KMS-11 (cell line): ENCODE measurements at regions not wholly inside any gene's neighbourhood (a gene's known extent, or its start where the extent isn't known, plus 50 kb on each side); places are given as distances from the start of the nearest gene placed in this dataset.

Experiments
- H2AFZ ChIP-seq: fragments of 200-600 bp; sonication (generic); 2 replicates; pipeline ENCODE4 v1.6.1; 2016; ENCODE audit warnings: antibody characterized with exemption, mixed run types, low read depth
- H3K27ac ChIP-seq: fragments of 200-600 bp; sonication (generic); 2 replicates; pipeline ENCODE4 v1.6.1; 2016; ENCODE audit warnings: mild to moderate bottlenecking, mixed run types
- H3K27me3 ChIP-seq: fragments of 200-600 bp; sonication (generic); 2 replicates; pipeline ENCODE4 v1.6.1; 2017; ENCODE audit warnings: mild to moderate bottlenecking, low read depth, mixed run types, moderate library complexity; ENCODE audit not compliant: insufficient read depth
- H3K36me3 ChIP-seq: fragments of 200-600 bp; sonication (generic); 2 replicates; pipeline ENCODE4 v1.6.1; 2017; ENCODE audit warnings: mild to moderate bottlenecking, mixed run types; ENCODE audit not compliant: insufficient read depth
- H3K4me1 ChIP-seq: fragments of 200-600 bp; sonication (generic); 2 replicates; pipeline ENCODE4 v1.6.1; 2016; ENCODE audit warnings: mild to moderate bottlenecking, low read depth, mixed run types; ENCODE audit not compliant: poor library complexity, severe bottlenecking
- H3K4me2 ChIP-seq: fragments of 200-600 bp; sonication (generic); 2 replicates; pipeline ENCODE4 v1.7.0; 2016; ENCODE audit warnings: mild to moderate bottlenecking, mixed run types
- H3K4me3 ChIP-seq: fragments of 200-600 bp; sonication (generic); IDR thresholded peaks from 2 replicates; pipeline ENCODE4 v1.6.1; 2017; ENCODE audit warnings: low read depth, low read length, mixed read lengths; ENCODE audit not compliant: insufficient read depth
- H3K79me2 ChIP-seq: fragments of 200-600 bp; sonication (generic); 2 replicates; pipeline ENCODE4 v1.6.1; 2016; ENCODE audit warnings: low read depth, mixed run types; ENCODE audit not compliant: insufficient read depth
- H3K9ac ChIP-seq: fragments of 200-600 bp; sonication (generic); 2 replicates; pipeline ENCODE4 v1.6.1; 2016; ENCODE audit warnings: mild to moderate bottlenecking, mixed run types
- H4K20me1 ChIP-seq: fragments of 200-600 bp; sonication (generic); 2 replicates; pipeline ENCODE4 v1.6.1; 2016; ENCODE audit warnings: mild to moderate bottlenecking, mixed run types; ENCODE audit not compliant: insufficient read depth
- TF ChIP-seq, protein P1 (sequence below): fragments of 200-600 bp; sonication (generic); conservative IDR thresholded peaks from 2 replicates; pipeline ENCODE4 v1.6.1; 2017; ENCODE audit warnings: low read depth, mild to moderate bottlenecking, antibody characterized with exemption, low read length, moderate library complexity, mixed read lengths

DNA sequence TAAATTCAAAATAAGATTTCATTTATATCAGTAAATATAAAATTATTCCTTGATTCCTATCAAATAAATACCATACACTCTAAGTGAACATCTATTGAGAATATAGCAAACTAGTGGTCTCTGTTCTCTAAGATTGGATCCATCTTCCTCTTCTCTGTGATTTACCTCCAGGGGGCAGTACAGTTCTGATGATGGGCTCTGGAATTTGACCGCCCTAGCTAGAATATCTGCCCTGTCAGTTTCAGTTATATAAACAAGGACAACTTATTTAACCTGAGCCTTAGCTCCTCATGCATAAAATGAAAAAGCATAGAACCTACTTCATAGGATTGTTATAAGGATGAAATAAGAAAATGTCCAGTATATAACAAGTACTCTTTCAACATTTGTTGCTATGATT, 171.1 kb upstream of the CCDC54 start:
- no peak overlapping the region for H3K27ac ChIP-seq
- H3K36me3 ChIP-seq: no peaks in the 10 kb centered on the region
- H3K9ac ChIP-seq: no peak overlapping the region
- no peak overlapping the region for H2AFZ ChIP-seq
- TF ChIP-seq, protein P1, sequence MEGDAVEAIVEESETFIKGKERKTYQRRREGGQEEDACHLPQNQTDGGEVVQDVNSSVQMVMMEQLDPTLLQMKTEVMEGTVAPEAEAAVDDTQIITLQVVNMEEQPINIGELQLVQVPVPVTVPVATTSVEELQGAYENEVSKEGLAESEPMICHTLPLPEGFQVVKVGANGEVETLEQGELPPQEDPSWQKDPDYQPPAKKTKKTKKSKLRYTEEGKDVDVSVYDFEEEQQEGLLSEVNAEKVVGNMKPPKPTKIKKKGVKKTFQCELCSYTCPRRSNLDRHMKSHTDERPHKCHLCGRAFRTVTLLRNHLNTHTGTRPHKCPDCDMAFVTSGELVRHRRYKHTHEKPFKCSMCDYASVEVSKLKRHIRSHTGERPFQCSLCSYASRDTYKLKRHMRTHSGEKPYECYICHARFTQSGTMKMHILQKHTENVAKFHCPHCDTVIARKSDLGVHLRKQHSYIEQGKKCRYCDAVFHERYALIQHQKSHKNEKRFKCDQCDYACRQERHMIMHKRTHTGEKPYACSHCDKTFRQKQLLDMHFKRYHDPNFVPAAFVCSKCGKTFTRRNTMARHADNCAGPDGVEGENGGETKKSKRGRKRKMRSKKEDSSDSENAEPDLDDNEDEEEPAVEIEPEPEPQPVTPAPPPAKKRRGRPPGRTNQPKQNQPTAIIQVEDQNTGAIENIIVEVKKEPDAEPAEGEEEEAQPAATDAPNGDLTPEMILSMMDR: peak; percentile 57
- no peaks in the 10 kb centered on the region for H3K27me3 ChIP-seq
- H3K4me2 ChIP-seq: no peak overlapping the region
- no peak overlapping the region for H3K4me3 ChIP-seq
- H3K79me2 ChIP-seq: no peaks in the 10 kb centered on the region
- no peaks in the 10 kb centered on the region for H3K4me1 ChIP-seq
- H4K20me1 ChIP-seq: no peaks in the 10 kb centered on the region

DNA sequence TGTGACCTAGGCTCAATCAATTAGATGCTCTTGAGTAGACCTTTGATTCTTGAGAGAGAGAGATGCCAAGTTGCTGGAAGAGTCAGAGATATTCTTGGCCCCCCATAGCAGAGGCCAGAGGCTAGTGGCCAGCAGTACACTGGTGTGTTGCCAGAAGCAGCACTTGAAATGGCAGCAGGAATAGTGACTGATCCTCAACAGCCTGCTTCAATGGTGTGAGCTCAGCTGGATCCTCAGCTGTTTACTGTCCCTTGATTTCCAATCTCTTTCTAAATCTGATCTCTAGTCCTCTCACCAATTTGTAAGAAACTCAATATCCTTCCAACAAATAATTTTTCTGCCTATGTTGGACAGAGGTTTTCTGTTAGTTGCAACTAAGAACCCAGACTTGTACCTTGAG, 170.3 kb upstream of the CCDC54 start:
- TF ChIP-seq, protein P1: no peak

DNA sequence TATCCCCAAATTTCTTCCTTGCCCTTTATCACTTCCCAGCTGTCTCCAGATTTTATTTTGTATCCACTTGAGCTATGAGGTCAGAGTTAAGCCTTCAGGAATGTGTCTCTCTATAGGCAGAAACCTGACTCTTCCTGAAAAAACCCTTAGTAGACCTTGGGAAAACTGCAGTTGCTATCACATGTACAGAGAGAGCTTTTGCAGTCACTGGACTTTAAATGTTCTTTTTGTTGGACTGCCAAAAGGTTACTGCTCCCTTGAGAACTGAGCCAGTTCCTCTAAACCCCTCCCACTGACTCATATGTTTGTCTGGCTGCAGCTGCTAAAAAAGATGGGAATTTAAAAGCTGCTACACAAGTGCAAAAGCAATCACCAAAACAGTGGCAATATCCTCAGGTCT, 169.1 kb upstream of the CCDC54 start:
- Histone ChIP-seq H3K27ac (no peak overlapping the region), H2AFZ (no peak overlapping the region), H4K20me1 (no peaks in the 10 kb centered on the region), H3K79me2 (no peaks in the 10 kb centered on the region), H3K4me2 (no peak overlapping the region), H3K4me1 (no peaks in the 10 kb centered on the region), H3K27me3 (no peaks in the 10 kb centered on the region), H3K36me3 (no peaks in the 10 kb centered on the region), H3K4me3 (no peak overlapping the region), H3K9ac (no peak overlapping the region)
- TF ChIP-seq, protein P1: no peak

More for the DNA sequence above, 170.3 kb upstream of the CCDC54 start:
- Histone ChIP-seq H3K27me3 (no peaks in the 10 kb centered on the region), H3K9ac (no peak overlapping the region), H3K4me2 (no peak overlapping the region), H4K20me1 (no peaks in the 10 kb centered on the region), H3K4me3 (no peak overlapping the region), H2AFZ (no peak overlapping the region), H3K4me1 (no peaks in the 10 kb centered on the region), H3K36me3 (no peaks in the 10 kb centered on the region), H3K79me2 (no peaks in the 10 kb centered on the region), H3K27ac (no peak overlapping the region)

DNA sequence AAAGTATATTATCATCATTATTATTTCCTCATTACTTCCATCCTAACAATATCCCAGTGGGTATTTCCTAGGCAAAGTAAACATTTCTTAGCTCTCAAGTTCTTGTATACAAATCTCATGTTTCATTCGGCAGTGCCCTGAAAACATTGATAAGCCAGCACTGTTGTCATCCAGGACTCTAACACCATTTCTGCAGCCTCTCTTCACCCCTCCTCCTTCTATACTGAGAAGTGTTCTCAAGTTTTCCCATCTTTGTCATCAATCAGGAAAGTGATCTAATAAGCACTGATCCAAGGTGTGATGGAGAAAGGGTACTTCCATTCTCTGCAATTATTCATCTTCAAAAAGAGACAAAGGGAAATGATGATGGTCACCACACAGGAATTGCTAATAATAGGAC, 168.4 kb upstream of the CCDC54 start:
- no peak overlapping the region for H3K4me3 ChIP-seq
- no peak overlapping the region for H3K9ac ChIP-seq
- no peak overlapping the region for H3K4me2 ChIP-seq
- no peak overlapping the region for H3K27ac ChIP-seq
- no peaks in the 10 kb centered on the region for H4K20me1 ChIP-seq
- no peaks in the 10 kb centered on the region for H3K79me2 ChIP-seq
- no peaks in the 10 kb centered on the region for H3K36me3 ChIP-seq
- TF ChIP-seq, protein P1: no peak
- no peaks in the 10 kb centered on the region for H3K27me3 ChIP-seq
- no peak overlapping the region for H2AFZ ChIP-seq
- H3K4me1 ChIP-seq: no peaks in the 10 kb centered on the region
